T1000 (cell line): ENCODE measurements at regions not wholly inside any gene's neighbourhood (a gene's known extent, or its start where the extent isn't known, plus 50 kb on each side); places are given as distances from the start of the nearest gene placed in this dataset.
"Not testable (repeated sequence)": the region's sequence is repeated elsewhere in the genome, so short reads cannot be mapped to it uniquely, and the experiment has no call there.

ENCODE experiments used
- DNase-seq: peaks from one replicate; lab custom pipeline; 2025; ENCODE audit warnings: mixed read lengths; lab: John Stamatoyannopoulos, UW

DNA sequence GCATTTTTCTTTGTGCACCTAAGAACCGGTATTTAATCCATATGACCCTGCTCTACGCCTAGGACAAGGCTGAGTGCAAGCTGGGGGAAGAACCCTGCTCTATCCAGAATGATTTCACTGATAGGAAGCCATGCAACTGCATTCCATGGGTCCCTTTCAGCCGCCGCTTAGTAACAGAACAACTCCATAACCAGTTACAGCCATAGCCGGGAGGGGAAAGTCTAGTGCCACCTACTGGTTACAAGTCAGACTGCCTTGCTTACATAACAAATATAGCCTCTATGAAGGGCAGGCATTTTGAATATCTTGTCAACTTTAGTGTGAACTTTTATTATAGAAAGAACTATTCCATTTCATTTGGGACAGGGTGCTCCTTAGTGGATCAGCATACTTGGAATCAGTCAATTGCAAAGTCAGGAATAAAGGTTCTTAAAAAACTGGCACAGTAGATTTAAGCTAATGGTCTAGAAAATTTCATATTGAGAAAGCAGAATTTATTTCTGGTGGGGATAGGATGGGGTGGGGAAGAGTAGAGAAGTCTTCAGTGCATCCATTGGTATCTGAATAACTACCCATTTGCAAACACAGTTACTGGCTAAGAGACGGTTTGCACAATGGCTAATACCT lies 521.7 kb downstream of the ADRA2A start:
- no peak for DNase-seq

GRCh38 chr10:111599943-111600342 lies 523.1 kb downstream of the ADRA2A start:
- no peak for DNase-seq

DNA sequence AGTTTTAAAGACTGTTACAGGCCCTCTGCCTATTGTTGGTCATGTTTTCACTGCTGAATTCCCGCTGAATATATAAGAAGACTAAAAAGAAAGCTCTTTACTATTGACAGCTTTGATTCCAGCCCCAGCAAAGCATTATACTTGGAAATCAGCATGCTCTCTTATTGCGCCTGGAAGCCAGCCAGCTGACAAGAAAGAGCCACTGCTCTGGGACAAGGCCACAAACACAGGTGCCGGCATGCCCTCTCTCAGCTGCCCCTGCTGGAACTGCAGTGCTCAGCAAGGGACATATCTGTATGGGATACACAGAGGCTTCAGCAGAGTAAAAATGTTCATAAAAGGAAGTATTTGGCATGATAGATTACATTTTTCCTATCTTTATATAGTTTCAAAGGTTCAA lies 523.9 kb downstream of the ADRA2A start:
- DNase-seq, result no peak

DNA sequence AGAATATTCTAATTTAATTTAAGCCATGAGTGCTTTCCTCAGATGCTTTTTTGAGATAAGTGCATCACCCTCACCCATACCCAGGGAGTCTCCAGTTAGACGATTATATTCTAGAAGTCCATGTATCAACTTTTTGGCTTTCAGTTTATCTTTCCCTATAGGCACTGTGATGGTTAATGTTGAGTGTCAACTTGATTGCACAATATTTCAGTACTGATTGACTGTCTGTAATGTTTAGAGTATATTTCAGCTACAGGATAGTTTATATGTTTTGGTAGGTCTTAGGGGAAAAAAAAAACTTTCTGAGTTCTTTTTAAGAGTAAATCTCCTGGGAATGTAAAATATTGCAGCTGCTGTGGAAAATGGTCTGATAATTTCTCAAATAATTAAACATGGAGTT lies 535.4 kb downstream of the ADRA2A start:
- DNase-seq, result no peak

DNA sequence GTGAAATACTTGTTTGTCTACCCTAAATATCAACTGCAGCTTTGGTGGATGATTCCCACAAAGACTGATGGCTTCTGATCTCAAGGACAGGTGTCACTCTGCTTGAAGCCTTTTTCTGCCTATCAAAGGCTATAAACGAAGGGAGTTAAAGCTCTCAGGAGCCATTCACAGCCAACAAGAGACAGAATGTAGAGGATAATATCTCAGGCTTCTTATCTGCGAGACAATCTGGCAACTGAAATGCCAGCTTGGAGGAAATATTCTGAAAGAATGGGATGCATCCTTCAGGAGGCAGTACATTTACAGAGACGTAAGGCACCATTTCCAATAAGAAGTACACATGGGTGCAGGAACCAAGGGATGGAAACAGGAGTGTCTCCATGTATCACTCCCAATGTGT lies 549.4 kb downstream of the GPAM start:
- DNase-seq, result no peak

DNA sequence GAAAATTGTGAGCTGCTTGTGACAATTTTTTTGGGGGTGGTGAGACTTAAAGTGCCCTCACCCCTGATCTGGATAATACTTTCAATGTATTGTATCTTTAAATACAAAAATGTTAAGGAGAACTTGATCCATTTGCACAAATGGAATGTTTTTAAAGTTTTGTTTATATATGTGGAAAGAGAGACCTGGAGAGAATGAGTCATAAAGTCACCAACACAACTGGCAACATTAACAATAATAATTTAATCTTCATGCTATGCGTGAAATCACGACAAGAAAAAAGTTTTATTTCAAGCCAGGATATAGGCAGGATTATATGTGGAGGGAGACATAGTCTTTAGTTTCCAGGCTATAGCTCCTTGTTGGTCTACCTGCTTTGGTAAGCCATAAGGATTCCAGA lies 537.5 kb downstream of the GPAM start:
- no peak for DNase-seq

GRCh38 chr10:111648046-111648445 lies 535.5 kb downstream of the GPAM start:
- no peak for DNase-seq

- DNase-seq, result not testable (repeated sequence)
These were observed 534.5 kb downstream of the GPAM start for GRCh38 chr10:111649080-111649479.

DNA sequence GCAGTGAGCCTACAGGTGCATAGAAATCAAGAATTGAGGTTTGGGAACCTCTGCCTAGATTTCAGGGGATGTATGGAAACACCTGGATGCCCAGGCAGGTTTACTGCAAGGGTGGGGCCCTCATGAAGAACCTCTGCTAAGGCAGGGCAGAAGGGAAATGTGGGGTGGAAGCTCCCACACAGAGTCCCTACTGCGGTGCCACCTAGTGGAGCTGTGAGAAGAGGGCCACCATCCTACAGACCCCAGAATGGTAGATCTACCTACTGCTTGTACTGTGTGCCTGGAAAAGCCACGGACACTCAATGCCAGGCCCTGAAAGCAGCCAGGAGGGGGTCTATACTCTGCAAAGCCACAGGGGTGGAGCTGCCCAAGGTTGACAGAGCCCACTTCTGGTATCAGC lies 533.5 kb downstream of the GPAM start:
- DNase-seq, result no peak

DNA sequence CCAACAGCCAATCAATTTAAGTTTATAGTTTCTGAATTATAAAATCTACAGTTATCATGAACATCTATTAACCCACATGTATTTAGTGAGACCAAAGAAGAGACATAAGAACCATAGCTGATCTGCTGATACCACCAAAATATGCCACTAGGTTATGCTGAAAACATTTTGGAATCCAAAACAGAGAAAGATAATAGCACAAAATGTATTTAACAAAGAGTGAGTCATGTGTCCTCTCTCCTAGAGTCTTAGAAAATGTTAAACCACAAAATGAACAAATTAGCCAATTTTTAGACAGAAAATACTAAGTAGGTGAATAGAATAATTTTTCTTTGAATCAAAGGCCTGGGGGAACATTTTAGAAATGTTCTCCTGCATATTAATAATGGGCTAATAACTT lies 527.5 kb downstream of the GPAM start:
- DNase-seq, result no peak

DNA sequence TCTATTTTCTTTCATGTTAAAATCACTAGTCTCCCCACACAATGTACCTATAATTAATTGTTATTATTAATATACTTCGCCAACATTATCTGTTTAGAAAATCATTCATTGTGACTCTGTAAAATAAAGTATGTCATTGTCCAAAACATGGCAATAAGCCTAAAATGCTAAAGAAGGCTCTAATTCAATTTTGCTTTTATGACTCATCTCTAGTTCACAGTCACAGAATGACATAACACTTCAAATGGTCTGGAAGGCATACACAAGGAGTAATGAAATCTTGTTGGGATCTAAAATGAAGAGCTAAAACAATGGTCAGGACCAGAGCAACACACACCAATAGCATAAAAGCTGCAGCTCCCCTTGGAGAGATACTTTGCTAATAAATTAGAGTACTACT lies 505.8 kb downstream of the GPAM start:
- DNase-seq, result no peak

- DNase-seq, result no peak
These were observed 496.8 kb downstream of the GPAM start for GRCh38 chr10:111686796-111687195.

- no peak for DNase-seq
These were observed 484.9 kb downstream of the GPAM start for GRCh38 chr10:111698711-111699110.

DNA sequence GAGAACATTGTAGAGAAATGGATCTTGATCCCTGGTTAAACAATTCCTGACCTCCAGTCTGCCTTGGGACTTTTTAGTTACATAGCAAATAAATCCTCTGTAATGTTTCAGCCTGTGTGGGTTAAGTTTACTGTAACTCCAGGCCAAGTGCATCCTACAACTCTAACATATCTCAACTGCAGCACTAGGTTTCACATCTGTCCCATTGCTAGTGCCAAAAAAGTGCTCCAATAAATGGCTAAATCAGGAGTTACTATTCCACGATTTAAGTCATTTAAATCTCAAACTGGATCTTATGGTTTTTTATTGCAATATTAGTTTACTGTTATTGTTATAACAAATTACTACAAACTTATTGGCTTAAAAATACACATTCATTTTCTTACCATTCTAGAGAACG lies 479.6 kb downstream of the GPAM start:
- DNase-seq, result no peak

GRCh38 chr10:111705021-111705420 lies 478.5 kb downstream of the GPAM start:
- DNase-seq, result no peak

GRCh38 chr10:111706331-111706730 lies 477.2 kb downstream of the GPAM start:
- no peak for DNase-seq

DNA sequence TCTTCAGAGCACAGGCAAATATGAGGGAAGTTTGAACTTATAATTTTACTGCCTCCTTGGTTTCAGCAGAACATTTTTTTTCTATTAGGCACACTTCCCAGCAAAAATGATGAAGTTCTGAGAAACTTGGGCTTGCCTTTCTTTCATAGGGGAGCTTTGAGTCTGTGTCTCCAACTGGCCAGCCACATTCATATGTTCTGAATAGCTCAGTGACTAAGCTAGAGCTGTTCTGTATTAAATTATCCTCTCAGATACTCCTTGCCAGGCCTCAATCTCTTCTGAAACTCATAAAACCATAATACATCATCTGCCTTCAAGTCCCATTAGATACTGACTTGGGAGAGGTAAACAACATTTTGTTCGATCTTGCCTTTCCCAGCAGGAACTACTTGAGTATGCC lies 476.5 kb downstream of the GPAM start:
- DNase-seq, result no peak

DNA sequence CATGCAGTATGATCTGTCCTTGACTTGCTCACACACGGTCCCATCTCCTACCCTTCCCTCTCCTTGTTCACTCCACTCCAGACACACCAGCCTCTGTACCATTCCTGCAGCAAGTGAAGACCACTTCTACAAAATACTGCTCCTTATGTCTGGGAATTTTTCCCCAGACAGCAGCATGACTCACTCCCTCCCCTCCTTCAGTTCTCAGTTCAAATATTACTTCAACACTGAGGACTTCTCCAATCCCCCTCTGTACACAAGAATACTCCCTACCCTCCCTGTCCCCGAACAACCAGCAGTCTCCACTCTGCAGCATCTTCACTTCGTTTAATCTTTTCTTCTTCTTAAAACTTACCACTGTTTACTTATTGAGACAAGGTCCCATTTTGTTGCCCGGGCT lies 474.0 kb downstream of the GPAM start:
- no peak for DNase-seq

DNA sequence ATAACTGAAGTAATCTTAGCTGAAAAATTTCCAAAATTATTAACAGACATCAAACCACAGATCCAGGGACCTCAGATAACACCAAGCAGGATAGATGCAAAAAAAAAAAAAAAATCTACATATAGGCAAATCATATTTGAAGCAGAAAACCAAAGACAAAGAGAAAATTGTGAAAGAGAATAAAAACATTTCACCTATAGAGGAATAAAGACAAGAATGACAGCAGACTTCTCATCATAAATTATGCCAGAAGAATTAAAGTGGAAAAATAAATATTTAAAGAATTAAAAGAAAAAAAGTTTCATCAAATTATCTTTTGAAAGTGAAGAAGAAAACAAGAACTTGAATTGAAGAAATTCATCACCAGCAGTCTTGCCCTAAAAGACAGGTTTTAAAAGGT lies 467.5 kb downstream of the GPAM start:
- no peak for DNase-seq

GRCh38 chr10:111724121-111724520 lies 459.4 kb downstream of the GPAM start:
- no peak for DNase-seq

DNA sequence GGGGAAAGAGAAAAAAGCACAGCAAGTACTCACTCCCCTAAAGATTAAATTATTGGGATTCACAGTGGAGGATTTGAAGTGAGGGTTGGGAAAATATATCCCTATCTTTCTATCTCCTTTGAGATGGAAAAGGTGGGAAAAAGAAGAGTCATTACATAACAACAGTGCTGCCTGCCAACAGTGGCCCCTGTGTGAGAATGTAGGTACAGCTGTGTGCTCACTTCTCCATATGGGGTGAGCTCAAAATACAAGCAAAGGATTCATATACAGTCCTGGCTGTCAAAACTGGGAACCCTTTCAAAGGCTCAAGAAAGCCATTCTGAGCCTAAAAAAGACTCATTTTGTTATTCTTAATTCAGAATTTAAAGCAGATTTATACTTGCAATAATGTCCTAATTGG lies 458.5 kb downstream of the GPAM start:
- DNase-seq, result no peak

DNA sequence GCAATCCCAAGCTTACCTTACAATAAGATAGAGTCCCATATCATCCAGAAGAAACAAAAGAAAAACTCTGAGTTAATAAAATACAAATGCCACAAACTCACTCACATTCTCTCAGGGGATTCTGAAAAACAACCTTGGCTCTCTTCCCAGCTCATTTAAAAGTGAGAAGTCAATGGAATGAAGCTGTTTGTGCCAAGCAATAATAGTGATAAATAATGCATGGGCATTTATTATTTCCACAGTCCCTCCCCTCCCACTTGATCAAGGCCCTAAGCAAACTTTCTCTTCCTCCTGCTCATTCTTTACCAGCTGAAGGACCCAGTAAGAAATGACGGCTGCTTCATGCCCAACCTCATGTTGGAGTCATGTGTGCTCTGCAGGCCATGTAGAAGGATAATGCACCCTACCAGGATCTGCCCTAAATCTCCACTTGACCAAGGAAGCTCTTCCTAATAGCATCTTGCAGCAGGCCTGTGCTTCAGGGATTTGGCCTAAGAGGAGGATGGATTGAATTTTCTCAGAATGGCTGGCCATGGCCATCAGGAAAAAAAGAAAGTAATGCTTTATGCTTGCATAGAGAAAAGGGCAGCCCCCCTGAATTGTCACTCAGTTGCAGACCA lies 451.3 kb downstream of the GPAM start:
- DNase-seq, result no peak

- DNase-seq, result no peak
These were observed 444.3 kb downstream of the GPAM start for GRCh38 chr10:111739125-111739873.

GRCh38 chr10:111739874-111740139 lies 443.8 kb downstream of the GPAM start:
- DNase-seq, result no peak
